H9 (cell line): ENCODE measurements at regions not wholly inside any gene's neighbourhood (a gene's known extent, or its start where the extent isn't known, plus 50 kb on each side); places are given as distances from the start of the nearest gene placed in this dataset.

Experiments
- DNase-seq: peaks from one replicate; pipeline ENCODE4 v3.0.0-alpha.2; 2017
- H2AFZ ChIP-seq: one replicate; pipeline ENCODE4 v1.6.1; 2013; ENCODE audit warnings: mild to moderate bottlenecking, low read length, control low read depth, moderate library complexity
- H2AK5ac ChIP-seq: 2 replicates; pipeline ENCODE4 v1.6.1; 2013; ENCODE audit warnings: low read length, control low read depth, mixed read lengths; ENCODE audit not compliant: insufficient read length
- H2BK120ac ChIP-seq: one replicate; pipeline ENCODE4 v1.6.1; 2013; ENCODE audit warnings: low read depth, mild to moderate bottlenecking, low read length, control low read depth, inconsistent platforms; ENCODE audit not compliant: poor library complexity, severe bottlenecking
- H2BK12ac ChIP-seq: 2 replicates; pipeline ENCODE4 v1.6.1; 2013; ENCODE audit warnings: low read length, control low read depth, mixed read lengths, low read depth; ENCODE audit not compliant: insufficient read length
- H2BK15ac ChIP-seq: 2 replicates; pipeline ENCODE4 v1.6.1; 2013; ENCODE audit warnings: low read depth, low read length, control low read depth
- H2BK20ac ChIP-seq: one replicate; pipeline ENCODE4 v1.6.1; 2013; ENCODE audit warnings: low read depth, mild to moderate bottlenecking, low read length, control low read depth, inconsistent platforms; ENCODE audit not compliant: poor library complexity, severe bottlenecking
- H2BK5ac ChIP-seq: 2 replicates; pipeline ENCODE4 v1.6.1; 2013; ENCODE audit warnings: low read length, control low read depth, mixed read lengths; ENCODE audit not compliant: insufficient read length
- H3K14ac ChIP-seq: 2 replicates; pipeline ENCODE4 v1.6.1; 2013; ENCODE audit warnings: low read length, control low read depth; ENCODE audit not compliant: insufficient read depth
- H3K18ac ChIP-seq: 2 replicates; pipeline ENCODE4 v1.6.1; 2013; ENCODE audit warnings: low read depth, mild to moderate bottlenecking, mixed read lengths, low read length, control low read depth; ENCODE audit not compliant: insufficient read length
- H3K23ac ChIP-seq: 2 replicates; pipeline ENCODE4 v1.6.1; 2013; ENCODE audit warnings: low read length, control low read depth, mixed read lengths, low read depth; ENCODE audit not compliant: insufficient read length
- H3K23me2 ChIP-seq: 2 replicates; pipeline ENCODE4 v1.6.1; 2013; ENCODE audit warnings: low read depth, mild to moderate bottlenecking, mixed read lengths, low read length, control low read depth; ENCODE audit not compliant: insufficient read length, poor library complexity, severe bottlenecking
- H3K27ac ChIP-seq: 2 replicates; pipeline ENCODE4 v1.5.1; 2013; ENCODE audit warnings: low read length, control low read depth, mixed read lengths, low read depth; ENCODE audit not compliant: insufficient read length
- H3K27me3 ChIP-seq: 2 replicates; pipeline ENCODE4 v1.6.1; 2013; ENCODE audit warnings: low read length, control low read depth, inconsistent platforms; ENCODE audit not compliant: insufficient read depth
- H3K4ac ChIP-seq: 2 replicates; pipeline ENCODE4 v1.6.1; 2013; ENCODE audit warnings: low read depth, mild to moderate bottlenecking, control low read depth, inconsistent platforms, low read length, moderate library complexity
- H3K4me1 ChIP-seq: 2 replicates; pipeline ENCODE4 v1.6.1; 2013; ENCODE audit warnings: low read length, control low read depth, inconsistent platforms; ENCODE audit not compliant: insufficient read depth
- H3K4me2 ChIP-seq: 2 replicates; pipeline ENCODE4 v1.6.1; 2013; ENCODE audit warnings: low read length, control low read depth, mixed read lengths; ENCODE audit not compliant: insufficient read length, insufficient read depth
- H3K56ac ChIP-seq: 2 replicates; pipeline ENCODE4 v1.6.1; 2013; ENCODE audit warnings: low read depth, mild to moderate bottlenecking, mixed read lengths, low read length, control low read depth; ENCODE audit not compliant: insufficient read length
- H3K79me1 ChIP-seq: 2 replicates; pipeline ENCODE4 v1.6.1; 2013; ENCODE audit warnings: low read depth, mild to moderate bottlenecking, moderate library complexity, low read length, control low read depth, inconsistent platforms; ENCODE audit not compliant: insufficient read depth, poor library complexity, severe bottlenecking
- H3K79me2 ChIP-seq: 2 replicates; pipeline ENCODE4 v1.6.1; 2013; ENCODE audit warnings: low read length, control low read depth, inconsistent platforms; ENCODE audit not compliant: insufficient read depth
- H3K9ac ChIP-seq: 2 replicates; pipeline ENCODE4 v1.6.1; 2013; ENCODE audit warnings: low read length, control low read depth, mixed read lengths; ENCODE audit not compliant: insufficient read length; ENCODE audit errors: extremely low read depth
- H3K9me3 ChIP-seq: one replicate; pipeline ENCODE4 v1.6.1; 2013; ENCODE audit warnings: low read depth, low read length, inconsistent platforms; ENCODE audit not compliant: control insufficient read depth
- H3T11ph ChIP-seq: one replicate; pipeline ENCODE4 v1.6.1; 2013; ENCODE audit warnings: mild to moderate bottlenecking, low read length, control low read depth, inconsistent platforms
- H4K20me1 ChIP-seq: one replicate; pipeline ENCODE4 v1.6.1; 2013; ENCODE audit not compliant: control insufficient read depth, insufficient read length, insufficient read depth
- H4K5ac ChIP-seq: 2 replicates; pipeline ENCODE4 v1.6.1; 2013; ENCODE audit warnings: low read depth, mild to moderate bottlenecking, mixed read lengths, low read length, control low read depth; ENCODE audit not compliant: insufficient read length
- H4K8ac ChIP-seq: replicated peaks from 2 replicates; pipeline ENCODE4 v1.6.1; 2013; ENCODE audit warnings: low read length, control low read depth, mixed read lengths, low read depth; ENCODE audit not compliant: insufficient read length
- H4K91ac ChIP-seq: 2 replicates; pipeline ENCODE4 v1.6.1; 2013; ENCODE audit warnings: low read depth, mild to moderate bottlenecking, moderate library complexity, mixed read lengths, low read length, control low read depth; ENCODE audit not compliant: insufficient read length
- H3K27ac Mint-ChIP-seq, 3 experiments: 2 replicates in 2 of 3; 3 replicates in 1 of 3; pipeline ENCODE4 v1.8.0; 2020 to 2021; ENCODE audit warnings: mixed read lengths in 3 of 3, mild to moderate bottlenecking in 1 of 3, moderate library complexity in 1 of 3
- H3K27me3 Mint-ChIP-seq: 2 replicates; pipeline ENCODE4 v1.8.0; 2021; ENCODE audit warnings: low read depth, mild to moderate bottlenecking, moderate library complexity, mixed read lengths
- H3K36me3 Mint-ChIP-seq, 3 experiments: 2 replicates in 2 of 3; 3 replicates in 1 of 3; pipeline ENCODE4 v1.8.0; 2020 to 2021; ENCODE audit warnings: low read depth in 3 of 3, mixed read lengths in 3 of 3; ENCODE audit not compliant: insufficient read depth in 1 of 3
- H3K4me1 Mint-ChIP-seq, 2 experiments: 2 replicates each; pipeline ENCODE4 v1.8.0; 2020; ENCODE audit warnings: mixed read lengths in 2 of 2
- H3K4me3 Mint-ChIP-seq, 2 experiments: 2 replicates in 1 of 2; 3 replicates in 1 of 2; pipeline ENCODE4 v1.8.0; 2020 to 2021; ENCODE audit warnings: mild to moderate bottlenecking in 2 of 2, mixed read lengths in 2 of 2, moderate library complexity in 1 of 2
- H3K9me3 Mint-ChIP-seq, 2 experiments: 2 replicates in 1 of 2; 3 replicates in 1 of 2; pipeline ENCODE4 v1.8.0; 2020; ENCODE audit warnings: mild to moderate bottlenecking in 2 of 2, mixed read lengths in 2 of 2, moderate library complexity in 1 of 2
- TF ChIP-seq, protein P1 (sequence below): fragments of 200-600 bp; sonication (generic); conservative IDR thresholded peaks from 3 replicates; pipeline ENCODE4 v1.8.0; 2021; ENCODE audit warnings: antibody characterized with exemption, mild to moderate bottlenecking

DNA sequence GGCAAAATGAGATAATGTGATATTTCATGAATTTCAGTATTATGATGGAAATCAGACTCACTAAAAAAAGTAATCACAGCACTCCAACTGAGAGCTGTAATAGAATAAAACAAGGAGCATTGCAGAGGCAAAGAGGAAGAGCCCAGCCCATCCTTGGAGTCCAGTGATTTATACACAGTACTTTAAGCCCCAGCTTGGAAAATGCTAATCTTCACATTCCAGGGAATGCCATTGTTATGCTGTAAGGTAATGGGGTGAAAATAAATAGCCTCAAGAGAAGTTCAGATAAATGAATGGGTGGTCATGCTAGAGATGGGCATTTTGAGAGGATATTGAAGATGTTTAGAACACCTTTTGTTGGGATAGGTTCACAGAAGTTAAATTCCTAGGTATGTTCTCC lies 190.3 kb upstream of the TAPT1 start:
- Histone ChIP-seq H3K14ac (no peak overlapping the region), H4K5ac (no peak overlapping the region), H3K9ac (no peak overlapping the region), H3T11ph (no peak overlapping the region), H4K20me1 (no peaks in the 10 kb centered on the region), H3K56ac (no peak overlapping the region), H2AK5ac (no peak overlapping the region), H2BK12ac (no peak overlapping the region), H2AFZ (no peak overlapping the region), H3K27ac (no peak overlapping the region), H3K79me1 (no peaks in the 10 kb centered on the region), H3K4me1 (no peaks in the 10 kb centered on the region; the same call in 1 of the 2 replicates), H3K23me2 (no peaks in the 10 kb centered on the region), H3K4me2 (no peak overlapping the region), H3K4ac (no peak overlapping the region), H3K18ac (no peak overlapping the region), H3K23ac (no peak overlapping the region), H2BK5ac (no peak overlapping the region), H3K9me3 (no peaks in the 10 kb centered on the region), H4K91ac (no peak overlapping the region), H4K8ac (no peak overlapping the region), H2BK120ac (no peak overlapping the region), H3K79me2 (no peaks in the 10 kb centered on the region), H3K27me3 (no peaks in the 10 kb centered on the region), H2BK20ac (no peak overlapping the region), H2BK15ac (no peak overlapping the region)
- Mint-ChIP-seq H3K27me3 (peaks cover 3% of the 10 kb centered on the region; the same call in 1 of the 2 replicates), H3K4me3 (no peak overlapping the region), H3K36me3 (no peaks in the 10 kb centered on the region; a peak in 1 of 7 replicates), H3K9me3 (peaks cover 6 to 8% of the 10 kb centered on the region in 2 experiments; a peak in 3 of 5 replicates), H3K27ac (no peak overlapping the region), H3K4me1 (peaks cover 4 to 5% of the 10 kb centered on the region in 2 experiments)
- no peak for DNase-seq
- TF ChIP-seq, protein P1, sequence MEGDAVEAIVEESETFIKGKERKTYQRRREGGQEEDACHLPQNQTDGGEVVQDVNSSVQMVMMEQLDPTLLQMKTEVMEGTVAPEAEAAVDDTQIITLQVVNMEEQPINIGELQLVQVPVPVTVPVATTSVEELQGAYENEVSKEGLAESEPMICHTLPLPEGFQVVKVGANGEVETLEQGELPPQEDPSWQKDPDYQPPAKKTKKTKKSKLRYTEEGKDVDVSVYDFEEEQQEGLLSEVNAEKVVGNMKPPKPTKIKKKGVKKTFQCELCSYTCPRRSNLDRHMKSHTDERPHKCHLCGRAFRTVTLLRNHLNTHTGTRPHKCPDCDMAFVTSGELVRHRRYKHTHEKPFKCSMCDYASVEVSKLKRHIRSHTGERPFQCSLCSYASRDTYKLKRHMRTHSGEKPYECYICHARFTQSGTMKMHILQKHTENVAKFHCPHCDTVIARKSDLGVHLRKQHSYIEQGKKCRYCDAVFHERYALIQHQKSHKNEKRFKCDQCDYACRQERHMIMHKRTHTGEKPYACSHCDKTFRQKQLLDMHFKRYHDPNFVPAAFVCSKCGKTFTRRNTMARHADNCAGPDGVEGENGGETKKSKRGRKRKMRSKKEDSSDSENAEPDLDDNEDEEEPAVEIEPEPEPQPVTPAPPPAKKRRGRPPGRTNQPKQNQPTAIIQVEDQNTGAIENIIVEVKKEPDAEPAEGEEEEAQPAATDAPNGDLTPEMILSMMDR, result no peak
